K562 (cell line): ENCODE measurements at regions not wholly inside any gene's neighbourhood (a gene's known extent, or its start where the extent isn't known, plus 50 kb on each side); places are given as distances from the start of the nearest gene placed in this dataset.

Experiments
- ATAC-seq: fragments of 200-7000 bp; cut with Tn5 transposase; 3 replicates; pipeline ENCODE4 v1.9.1; 2020; ENCODE audit warnings: moderate library complexity
- BruUV-seq: library from RNA; stranded (reverse); fragments of 400-500 nt; replicated peaks from 2 replicates; lab custom pipeline; 2021; lab: Mats Ljungman, UMichigan
- CTCF ChIA-PET: fragments of 300-600 bp; formaldehyde crosslinking; extraction: SDS; loops from one replicate; lab custom pipeline; 2021; ENCODE audit warnings: low intra/inter-chr PET ratio; lab: Yijun Ruan, JAX
- POLR2A ChIA-PET: fragments of 300-600, 350-650 bp; sonication (Branson Sonifier 250); formaldehyde crosslinking; extraction: SDS; loops from one replicate; lab custom pipeline; 2021; ENCODE audit warnings: antibody characterized with exemption, inconsistent platforms; lab: Yijun Ruan, JAX
- DNase-seq, 4 experiments: peaks; one replicate each; pipeline versions ENCODE4 v3.0.0 to v3.0.0-alpha.2; 2011 to 2018; ENCODE audit warnings: low spot score in 3 of 4, mixed read lengths in 3 of 4; ENCODE audit errors: extremely low read depth in 1 of 4
- FAIRE-seq: peaks from 2 replicates; lab custom pipeline; 2011; peaks lifted over from hg19 to GRCh38; lab: Jason Lieb, UNC
- H2AFZ ChIP-seq: 2 replicates; pipeline ENCODE4 v1.6.0; 2011; ENCODE audit warnings: low read depth, low read length, control low read depth, inconsistent platforms
- H3K27ac ChIP-seq: fragments of 200-600 bp; 3 replicates; pipeline ENCODE4 v1.8.0; 2011; ENCODE audit warnings: low read depth, mild to moderate bottlenecking, control low read depth, inconsistent platforms, low read length, moderate library complexity, mixed read lengths; ENCODE audit errors: extremely low read depth
- H3K27me3 ChIP-seq, 2 experiments: fragments of 300-600 bp in 1 of 2; 2 replicates in 1 of 2; 3 replicates in 1 of 2; pipeline versions ENCODE4 v1.6.0 to v1.8.0; 2011; ENCODE audit warnings: inconsistent platforms in 2 of 2, low read length in 2 of 2, mild to moderate bottlenecking in 1 of 2, mixed read lengths in 1 of 2, moderate library complexity in 1 of 2; ENCODE audit not compliant: control insufficient read depth in 2 of 2, insufficient read depth in 2 of 2
- H3K36me3 ChIP-seq: fragments of 300-600 bp; 3 replicates; pipeline ENCODE4 v1.8.0; 2011; ENCODE audit warnings: mild to moderate bottlenecking, low read length, inconsistent platforms; ENCODE audit not compliant: control insufficient read depth, insufficient read depth
- H3K4me1 ChIP-seq, 2 experiments: fragments of 200-600 bp in 1 of 2; replicated peaks in 1 of 2; 2 replicates in 1 of 2; 3 replicates in 1 of 2; pipeline versions ENCODE4 v1.5.1 to v1.8.0; 2011; ENCODE audit warnings: inconsistent platforms in 2 of 2, low read length in 2 of 2, mild to moderate bottlenecking in 1 of 2, mixed read lengths in 1 of 2, moderate library complexity in 1 of 2; ENCODE audit not compliant: control insufficient read depth in 2 of 2, insufficient read depth in 2 of 2
- H3K4me2 ChIP-seq: 2 replicates; pipeline ENCODE4 v1.6.1; 2011; ENCODE audit warnings: low read length, control low read depth, inconsistent platforms, mixed read lengths; ENCODE audit not compliant: insufficient read depth
- H3K4me3 ChIP-seq: fragments of 200-600 bp; sonication (generic), shearing (Covaris generic); 2 replicates; pipeline ENCODE4 v1.5.1; 2016; ENCODE audit warnings: control low read depth, inconsistent platforms
- H3K79me2 ChIP-seq: fragments of 200-600 bp; 3 replicates; pipeline ENCODE4 v1.8.0; 2011; ENCODE audit warnings: low read length, inconsistent platforms; ENCODE audit not compliant: control insufficient read depth, insufficient read depth
- H3K9ac ChIP-seq, 2 experiments: 2 replicates each; pipeline versions ENCODE4 v1.6.0 to v1.6.1; 2011; ENCODE audit warnings: low read depth in 2 of 2, low read length in 2 of 2, control low read depth in 1 of 2, inconsistent platforms in 1 of 2, mild to moderate bottlenecking in 1 of 2, mixed read lengths in 1 of 2; ENCODE audit not compliant: insufficient read depth in 1 of 2
- H3K9me1 ChIP-seq: one replicate; pipeline ENCODE4 v1.6.0; 2011; ENCODE audit warnings: inconsistent platforms, mild to moderate bottlenecking, low read length, moderate library complexity; ENCODE audit not compliant: control insufficient read depth, insufficient read depth
- H3K9me3 ChIP-seq: replicated peaks from 2 replicates; pipeline ENCODE4 v1.5.1; 2011; ENCODE audit warnings: low read depth, low read length, inconsistent platforms; ENCODE audit not compliant: control insufficient read depth, insufficient read depth
- H4K20me1 ChIP-seq: replicated peaks from 2 replicates; pipeline ENCODE4 v1.6.1; 2011; ENCODE audit warnings: low read length, inconsistent platforms, mixed read lengths; ENCODE audit not compliant: control insufficient read depth, insufficient read depth
- ERF ChIP-seq: fragments of 450-650 bp; formaldehyde crosslinking; IDR thresholded peaks from 2 replicates; pipeline ENCODE4 v1.4.0; 2020; ENCODE audit warnings: mild to moderate bottlenecking, mixed read lengths
- JUN ChIP-seq, 2 experiments: sonication (generic) in 1 of 2; formaldehyde crosslinking in 1 of 2; IDR thresholded peaks; 2 replicates each; pipeline versions ENCODE4 v1.6.1 to v1.8.0; 2012 to 2022; ENCODE audit warnings: borderline replicate concordance in 2 of 2, mild to moderate bottlenecking in 2 of 2, improper control_type of control experiment in 1 of 2, low read depth in 1 of 2, low read length in 1 of 2, missing genetic modification reagents in 1 of 2
- MBD1 ChIP-seq: fragments of 250-450 bp; sonication (Bioruptor Pico); IDR thresholded peaks from 2 replicates; pipeline ENCODE4 v1.8.0; 2022; ENCODE audit warnings: inconsistent platforms
- MXD1 ChIP-seq: fragments of 250-450 bp; sonication (Bioruptor Pico); IDR thresholded peaks from 2 replicates; pipeline ENCODE4 v1.8.0; 2021; ENCODE audit warnings: borderline replicate concordance, mild to moderate bottlenecking, moderate library complexity; ENCODE audit not compliant: poor library complexity, severe bottlenecking
- PCBP1 ChIP-seq: fragments of 200-400 bp; formaldehyde crosslinking; IDR thresholded peaks from 2 replicates; pipeline ENCODE4 v1.6.1; 2018; ENCODE audit warnings: mild to moderate bottlenecking, low read depth, low read length; ENCODE audit not compliant: poor library complexity, severe bottlenecking
- PHB ChIP-seq: fragments of 250-450 bp; sonication (Bioruptor Pico); IDR thresholded peaks from 2 replicates; pipeline ENCODE4 v1.5.0; 2021
- SP1 ChIP-seq: sonication (generic); formaldehyde crosslinking; IDR thresholded peaks from 2 replicates; pipeline ENCODE4 v1.8.1; 2022; ENCODE audit warnings: mild to moderate bottlenecking, missing genetic modification reagents
- TAF7 ChIP-seq: fragments of 450-650 bp; IDR thresholded peaks from 2 replicates; pipeline ENCODE4 v1.6.1; 2016; ENCODE audit warnings: missing genetic modification characterization, missing compliant biosample characterization
- TEAD1 ChIP-seq, 2 experiments: fragments of 450-650 bp in 1 of 2; sonication (generic) in 1 of 2; formaldehyde crosslinking; IDR thresholded peaks; 2 replicates each; pipeline versions ENCODE4 v1.4.0 to v1.8.0; 2020 to 2022; ENCODE audit warnings: mild to moderate bottlenecking in 2 of 2, missing genetic modification reagents in 1 of 2
- ZNF12 ChIP-seq: sonication (generic); formaldehyde crosslinking; IDR thresholded peaks from 2 replicates; pipeline ENCODE4 v1.4.0; 2020; ENCODE audit warnings: mild to moderate bottlenecking, missing genetic modification reagents
- ZNF143 ChIP-seq: sonication (generic); formaldehyde crosslinking; IDR thresholded peaks from 2 replicates; pipeline ENCODE4 v1.9.0; 2022; ENCODE audit warnings: mild to moderate bottlenecking, missing genetic modification reagents
- ZNF280A ChIP-seq: fragments of 450-650 bp; IDR thresholded peaks from 2 replicates; pipeline ENCODE4 v1.6.1; 2018; ENCODE audit warnings: mild to moderate bottlenecking, low read depth; ENCODE audit not compliant: partially characterized antibody
- ZNF584 ChIP-seq: fragments of 200-800 bp; sonication (Bioruptor generic); IDR thresholded peaks from 2 replicates; pipeline ENCODE4 v1.6.1; 2016; ENCODE audit warnings: low read depth, mild to moderate bottlenecking, missing genetic modification characterization, missing compliant biosample characterization
- ZNF696 ChIP-seq: fragments of 250-450 bp; sonication (Bioruptor Pico); conservative IDR thresholded peaks from 2 replicates; pipeline ENCODE4 v1.4.0; 2020; ENCODE audit warnings: mild to moderate bottlenecking, moderate library complexity
- WGBS: fragments of 100-300 bp; shearing (Covaris generic); methylation state at CpG from one replicate; pipeline ENCODE4 v1.1.6; 2016; ENCODE audit warnings: low coverage, mixed read lengths; ENCODE audit not compliant: insufficient coverage; ENCODE audit errors: missing lambda C conversion rate; 5-methylcytosine and 5-hydroxymethylcytosine counted together
- in situ Hi-C: fragments of 300-500 bp; cut with MboI; formaldehyde crosslinking; loops from 4 replicates; pipeline ENCODE4 v1.15.0; 2018; ENCODE audit warnings: inconsistent platforms, mixed read lengths
- intact Hi-C: fragments of 100-400 bp; cut with micrococcal nuclease; formaldehyde crosslinking; loops from 2 replicates; pipeline ENCODE4 v1.14.2; 2022

GRCh38 chr13:80498433-80498832 is 157.5 kb upstream of the SPRY2 start (continued):
- TF ChIP-seq MBD1: no peak
- no peak for TF ChIP-seq ZNF143 (CRISPR knock-in tag)
- TF ChIP-seq ZNF12 (CRISPR knock-in tag): no peak

- Histone ChIP-seq H2AFZ (no peak overlapping the region), H3K27ac (no peak overlapping the region), H3K79me2 (no peaks in the 10 kb centered on the region), H3K4me3 (no peak overlapping the region), H3K36me3 (no peaks in the 10 kb centered on the region), H4K20me1 (no peaks in the 10 kb centered on the region), H3K9me1 (no peaks in the 10 kb centered on the region), H3K9me3 (no peaks in the 10 kb centered on the region), H3K27me3 (no peaks in the 10 kb centered on the region), H3K9ac (no peak overlapping the region), H3K4me2 (no peak overlapping the region), H3K4me1 (no peaks in the 10 kb centered on the region)
- intact Hi-C loops (no loop called here), in situ Hi-C loops (no loop called here)
- TF ChIP-seq MXD1 (no peak), TAF7 (no peak), ZNF280A (no peak), ERF (CRISPR knock-in tag) (no peak), ZNF584 (CRISPR knock-in tag) (no peak), PCBP1 (no peak), SP1 (no peak), PHB (no peak), TEAD1 (CRISPR knock-in tag; IDR thresholded peaks at IDR 0.05) (no peak), ZNF696 (no peak), JUN (IDR thresholded peaks at IDR 0.05; ENCODE audit: borderline replicate concordance, low read depth, low read length) (no peak), JUN (CRISPR knock-in tag; IDR thresholded peaks at IDR 0.05; ENCODE audit: borderline replicate concordance) (no peak)
- BruUV-seq: no TSS peak
- 0% methylated on average over 3 of the region's 3 CpGs for WGBS
- ChIA-PET CTCF (no interaction called here), POLR2A (no interaction called here)
- FAIRE-seq: no peak
- no peak for ATAC-seq
- DNase-seq: no peak
These were observed 157.1 kb upstream of the SPRY2 start for GRCh38 chr13:80497978-80498377.
